CD4-positive, alpha-beta T cell (primary cell): ENCODE measurements at regions not wholly inside any gene's neighbourhood (a gene's known extent, or its start where the extent isn't known, plus 50 kb on each side); places are given as distances from the start of the nearest gene placed in this dataset.

ENCODE experiments used
- ATAC-seq: fragments of 200-7000 bp; cut with Tn5 transposase; one replicate; pipeline ENCODE4 v1.10.0; 2022; ENCODE audit warnings: mild to moderate bottlenecking; ENCODE audit not compliant: poor library complexity
- CTCF ChIA-PET: fragments of 350-600 bp; sonication (Branson Sonifier 250); formaldehyde crosslinking; loops from one replicate; lab custom pipeline; 2021; ENCODE audit warnings: antibody characterized with exemption, inconsistent platforms; lab: Charles Lee
- POLR2A ChIA-PET: fragments of 350-600 bp; sonication (Branson Sonifier 250); formaldehyde crosslinking; loops from one replicate; lab custom pipeline; 2021; ENCODE audit warnings: antibody characterized with exemption, inconsistent platforms; lab: Charles Lee
- DNase-seq, 14 experiments: peaks; one replicate each; pipeline ENCODE4 v3.0.0-alpha.2; 2013 to 2020; ENCODE audit warnings: mixed read lengths in 2 of 14
- H3K27ac ChIP-seq, 2 donors: one replicate each; pipeline versions ENCODE4 v1.5.1 to v1.7.0; 2013; ENCODE audit warnings: low read length in 2 of 2, low read depth in 1 of 2, mild to moderate bottlenecking in 1 of 2
- H3K27me3 ChIP-seq, 2 experiments: 1 replicate in 1 of 2; 2 replicates in 1 of 2; pipeline versions ENCODE4 v1.6.1 to v1.7.0; 2013; ENCODE audit warnings: low read length in 2 of 2, control low read depth in 1 of 2, mild to moderate bottlenecking in 1 of 2, moderate library complexity in 1 of 2; ENCODE audit not compliant: insufficient read depth in 2 of 2, control insufficient read depth in 1 of 2
- H3K36me3 ChIP-seq: one replicate; pipeline ENCODE4 v1.6.1; 2013; ENCODE audit warnings: low read length, control low read depth; ENCODE audit not compliant: insufficient read depth
- H3K4me1 ChIP-seq: one replicate; pipeline ENCODE4 v1.6.1; 2013; ENCODE audit warnings: low read length, control low read depth; ENCODE audit not compliant: insufficient read depth
- H3K4me3 ChIP-seq: one replicate; pipeline ENCODE4 v1.5.1; 2013; ENCODE audit warnings: mild to moderate bottlenecking, low read length, moderate library complexity
- H3K9me3 ChIP-seq, 2 experiments: 1 replicate in 1 of 2; 2 replicates in 1 of 2; pipeline versions ENCODE4 v1.6.1 to v1.7.0; 2013; ENCODE audit warnings: low read length in 2 of 2, mild to moderate bottlenecking in 2 of 2, control low read depth in 1 of 2, moderate library complexity in 1 of 2; ENCODE audit not compliant: control insufficient read depth in 1 of 2, insufficient read depth in 1 of 2
- H3K27ac Mint-ChIP-seq: one replicate; pipeline ENCODE4 v1.8.0; 2020; ENCODE audit warnings: mixed read lengths
- H3K27me3 Mint-ChIP-seq: one replicate; pipeline ENCODE4 v1.8.0; 2021; ENCODE audit warnings: mixed read lengths
- H3K36me3 Mint-ChIP-seq: one replicate; pipeline ENCODE4 v1.8.0; 2021; ENCODE audit warnings: low read depth, mixed read lengths
- H3K4me1 Mint-ChIP-seq: one replicate; pipeline ENCODE4 v1.8.0; 2021; ENCODE audit warnings: low read depth, mixed read lengths
- H3K4me3 Mint-ChIP-seq: one replicate; pipeline ENCODE4 v1.8.0; 2020; ENCODE audit warnings: mild to moderate bottlenecking, mixed read lengths
- H3K9me3 Mint-ChIP-seq: one replicate; pipeline ENCODE4 v1.8.0; 2020; ENCODE audit warnings: mixed read lengths
- intact Hi-C, 2 experiments: fragments of 100-400 bp; cut with DNase I in 1 of 2; cut with micrococcal nuclease in 1 of 2; formaldehyde crosslinking; loops; one replicate each; pipeline versions ENCODE4 v1.15.1 to v1.9.0; 2023 to 2025; cut with DNase I, micrococcal nuclease
- TF ChIP-seq, protein P1 (sequence below): fragments of 200-600 bp; IDR thresholded peaks from one replicate; pipeline ENCODE4 v1.8.0; 2022; ENCODE audit warnings: antibody characterized with exemption, mild to moderate bottlenecking

DNA sequence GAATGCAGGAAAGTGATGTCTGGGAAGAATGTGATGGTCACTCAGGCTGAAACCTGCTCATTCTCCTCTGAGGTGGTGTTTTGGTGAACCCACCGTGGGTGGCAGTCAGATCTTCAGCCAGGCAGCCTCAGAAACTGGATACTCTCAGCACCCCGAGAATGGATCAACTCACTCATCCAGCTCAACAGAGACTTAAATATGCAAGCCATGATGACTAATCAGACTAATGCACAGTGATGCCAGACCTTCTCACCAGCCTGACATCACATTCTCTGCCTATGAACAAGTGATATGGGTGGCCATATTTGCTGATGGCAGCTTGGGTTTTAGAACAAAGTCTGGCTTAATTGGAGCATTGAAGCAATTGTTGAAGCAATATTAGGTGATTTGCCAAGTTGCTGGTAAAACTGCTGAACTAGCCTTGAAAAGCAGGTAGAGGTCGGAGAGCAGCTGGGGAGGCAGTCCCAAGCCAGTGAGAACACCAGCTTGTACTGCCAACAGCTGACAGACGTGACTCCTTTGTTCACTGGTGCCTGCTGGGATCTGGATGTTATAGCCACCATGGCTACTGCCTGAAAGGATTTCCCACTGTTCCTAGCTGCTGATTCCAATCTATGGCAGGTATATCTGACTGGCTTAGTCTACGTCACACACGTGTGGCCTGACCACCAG, 608.1 kb downstream of the MID1IP1 start:
- no peak overlapping the region for H3K27ac ChIP-seq
- H3K9me3 ChIP-seq = no peaks in the 10 kb centered on the region
- TF ChIP-seq, protein P1, sequence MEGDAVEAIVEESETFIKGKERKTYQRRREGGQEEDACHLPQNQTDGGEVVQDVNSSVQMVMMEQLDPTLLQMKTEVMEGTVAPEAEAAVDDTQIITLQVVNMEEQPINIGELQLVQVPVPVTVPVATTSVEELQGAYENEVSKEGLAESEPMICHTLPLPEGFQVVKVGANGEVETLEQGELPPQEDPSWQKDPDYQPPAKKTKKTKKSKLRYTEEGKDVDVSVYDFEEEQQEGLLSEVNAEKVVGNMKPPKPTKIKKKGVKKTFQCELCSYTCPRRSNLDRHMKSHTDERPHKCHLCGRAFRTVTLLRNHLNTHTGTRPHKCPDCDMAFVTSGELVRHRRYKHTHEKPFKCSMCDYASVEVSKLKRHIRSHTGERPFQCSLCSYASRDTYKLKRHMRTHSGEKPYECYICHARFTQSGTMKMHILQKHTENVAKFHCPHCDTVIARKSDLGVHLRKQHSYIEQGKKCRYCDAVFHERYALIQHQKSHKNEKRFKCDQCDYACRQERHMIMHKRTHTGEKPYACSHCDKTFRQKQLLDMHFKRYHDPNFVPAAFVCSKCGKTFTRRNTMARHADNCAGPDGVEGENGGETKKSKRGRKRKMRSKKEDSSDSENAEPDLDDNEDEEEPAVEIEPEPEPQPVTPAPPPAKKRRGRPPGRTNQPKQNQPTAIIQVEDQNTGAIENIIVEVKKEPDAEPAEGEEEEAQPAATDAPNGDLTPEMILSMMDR = no peak
- Mint-ChIP-seq H3K27me3 (no peaks in the 10 kb centered on the region), H3K4me3 (no peak overlapping the region), H3K36me3 (no peaks in the 10 kb centered on the region), H3K27ac (no peak overlapping the region), H3K4me1 (no peaks in the 10 kb centered on the region), H3K9me3 (no peaks in the 10 kb centered on the region)
- no peaks in the 10 kb centered on the region for H3K36me3 ChIP-seq
- ATAC-seq (no peak), DNase-seq (no peak)
- no peaks in the 10 kb centered on the region for H3K4me1 ChIP-seq
- intact Hi-C loops = no loop called here
- no peaks in the 10 kb centered on the region for H3K27me3 ChIP-seq
- ChIA-PET POLR2A (no interaction called here), CTCF (no interaction called here)
- no peak overlapping the region for H3K4me3 ChIP-seq

DNA sequence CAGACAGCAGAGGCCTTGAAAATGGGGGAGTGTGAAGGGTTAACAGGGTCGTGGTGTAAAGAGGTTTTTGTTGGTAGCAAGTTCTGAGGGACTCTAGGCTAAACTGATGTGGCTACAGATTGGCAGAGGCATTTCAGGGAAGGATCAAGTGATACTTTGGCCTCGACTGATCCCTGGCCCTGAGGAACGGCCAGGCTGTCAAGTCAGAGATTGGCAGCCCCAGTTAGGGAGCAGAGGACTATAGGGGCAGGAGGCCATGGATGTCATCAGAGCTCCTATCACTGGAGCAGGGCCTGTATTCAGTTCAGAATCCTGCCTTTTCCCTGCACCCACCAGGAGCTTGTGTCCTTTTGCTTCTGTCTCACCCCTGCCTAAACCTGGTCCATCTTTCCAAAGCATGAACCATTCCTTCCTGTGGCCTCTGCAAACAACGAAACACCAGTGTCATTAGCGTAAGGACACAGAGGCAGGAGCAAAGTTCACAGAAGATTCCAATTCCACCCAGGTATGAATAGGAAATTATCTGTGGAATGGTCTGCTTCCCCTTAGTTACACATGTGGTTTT, 613.1 kb downstream of the MID1IP1 start:
- Mint-ChIP-seq H3K4me1 (peaks cover 11% of the 10 kb centered on the region), H3K27ac (no peak overlapping the region), H3K4me3 (no peak overlapping the region), H3K27me3 (no peaks in the 10 kb centered on the region), H3K36me3 (no peaks in the 10 kb centered on the region), H3K9me3 (no peaks in the 10 kb centered on the region)
- peaks cover 5% of the 10 kb centered on the region for H3K4me1 ChIP-seq
- H3K27ac ChIP-seq = no peak overlapping the region
- ATAC-seq (no peak), DNase-seq (no peak)
- H3K36me3 ChIP-seq = no peaks in the 10 kb centered on the region
- no peaks in the 10 kb centered on the region for H3K27me3 ChIP-seq
- CTCF ChIA-PET = no interaction called here
- POLR2A ChIA-PET = no interaction called here
- intact Hi-C loops = no loop called here
- no peaks in the 10 kb centered on the region for H3K9me3 ChIP-seq
- no peak overlapping the region for H3K4me3 ChIP-seq
- TF ChIP-seq, protein P1 = no peak

DNA sequence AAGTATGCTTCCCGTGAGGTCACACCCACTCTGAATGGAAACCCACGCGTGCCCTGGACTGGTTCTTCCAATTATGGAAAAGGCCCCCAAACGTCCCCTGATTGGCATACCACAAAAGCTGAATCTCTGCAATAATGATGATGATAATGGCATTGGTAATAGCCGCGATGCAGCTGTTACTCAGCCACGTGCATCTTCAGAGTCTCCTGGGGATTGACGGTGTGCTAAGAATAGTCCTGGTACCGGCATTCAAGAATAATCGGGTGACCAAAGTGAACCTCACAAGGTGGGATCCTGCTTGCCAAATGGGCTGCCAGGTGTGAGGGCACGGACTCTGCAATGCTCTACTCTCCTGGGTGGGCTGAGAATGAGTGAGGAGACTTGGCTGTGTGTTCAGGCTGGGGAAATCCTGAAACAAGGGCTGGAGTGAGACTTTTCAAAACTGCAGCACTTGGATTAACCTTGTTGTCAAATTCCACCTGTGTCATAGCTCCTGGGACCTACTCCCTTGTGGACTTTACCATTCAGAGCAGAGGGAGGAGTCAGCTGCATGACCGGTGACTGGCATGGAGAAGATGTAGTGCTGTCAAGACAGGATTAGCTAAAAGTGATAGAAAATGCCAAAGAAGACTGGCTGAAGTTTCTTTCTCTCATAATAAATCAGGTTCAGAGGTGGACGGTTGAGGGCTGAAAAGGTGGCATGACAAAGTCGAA, 615.4 kb downstream of the MID1IP1 start:
- H3K27ac Mint-ChIP-seq = no peak overlapping the region
- TF ChIP-seq, protein P1 = no peak
- ATAC-seq = no peak
- ChIA-PET POLR2A (no interaction called here), CTCF (interaction anchor here (1.0 kb wide), 1 partner anchor 15 kb away, joined by 3 read pairs; no protein-coding TSS in a partner anchor)
- H3K36me3 ChIP-seq = no peaks in the 10 kb centered on the region
- H3K9me3 ChIP-seq = no peaks in the 10 kb centered on the region
- H3K27me3 Mint-ChIP-seq = no peaks in the 10 kb centered on the region
- no peak overlapping the region for H3K27ac ChIP-seq
- no peak overlapping the region for H3K4me3 Mint-ChIP-seq
- peaks cover 11% of the 10 kb centered on the region for H3K4me1 Mint-ChIP-seq
- H3K9me3 Mint-ChIP-seq = no peaks in the 10 kb centered on the region
- H3K4me1 ChIP-seq = peaks cover 5% of the 10 kb centered on the region
- no peak for DNase-seq
- H3K36me3 Mint-ChIP-seq = no peaks in the 10 kb centered on the region
- H3K4me3 ChIP-seq = no peak overlapping the region
- no peaks in the 10 kb centered on the region for H3K27me3 ChIP-seq
- intact Hi-C loops = no loop called here
